Dermis blood vessel endothelial cell (primary cell): ENCODE measurements at regions not wholly inside any gene's neighbourhood (a gene's known extent, or its start where the extent isn't known, plus 50 kb on each side); places are given as distances from the start of the nearest gene placed in this dataset.

ENCODE experiments used
- DNase-seq: peaks from one replicate; pipeline ENCODE4 v3.0.0; 2010

GRCh38 chr6:133583907-133584427, 304.9 kb upstream of the TCF21 start:
- no peak for DNase-seq

GRCh38 chr6:133584823-133585222, 304.1 kb upstream of the TCF21 start:
- DNase-seq: no peak

GRCh38 chr6:133585978-133586377, 302.9 kb upstream of the TCF21 start:
- DNase-seq: no peak

DNA sequence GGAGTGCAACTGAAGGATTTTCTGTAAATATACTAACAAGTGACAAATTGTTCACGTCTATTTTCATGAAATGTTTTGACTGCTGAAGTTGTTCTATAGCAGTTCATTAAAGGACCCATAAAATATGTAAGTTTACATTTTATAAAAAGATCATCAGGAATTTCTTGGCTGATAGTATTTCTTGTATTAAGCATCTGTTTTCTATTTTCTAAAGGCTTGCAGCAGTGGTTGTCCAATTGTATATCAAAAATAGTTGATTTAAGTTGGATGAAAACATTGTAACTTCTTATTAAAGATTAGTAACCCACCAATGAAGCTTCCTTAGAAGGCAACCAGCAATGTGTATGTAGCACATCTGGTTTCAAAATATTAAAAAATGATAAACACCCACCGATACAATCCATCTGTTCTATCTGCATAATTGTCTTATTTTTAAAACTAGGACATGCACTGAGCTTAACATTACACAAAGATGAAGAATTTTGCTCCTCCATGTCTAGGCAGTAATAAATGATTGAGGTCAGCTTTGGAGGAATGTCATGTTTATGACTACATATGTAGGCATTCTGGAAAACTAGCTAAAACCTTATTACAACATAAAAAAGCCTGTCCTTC, 301.3 kb upstream of the TCF21 start:
- DNase-seq: no peak

- DNase-seq: no peak
Measured at GRCh38 chr6:133590196-133590595, 298.7 kb upstream of the TCF21 start.

GRCh38 chr6:133590814-133591213, 298.1 kb upstream of the TCF21 start:
- no peak for DNase-seq

DNA sequence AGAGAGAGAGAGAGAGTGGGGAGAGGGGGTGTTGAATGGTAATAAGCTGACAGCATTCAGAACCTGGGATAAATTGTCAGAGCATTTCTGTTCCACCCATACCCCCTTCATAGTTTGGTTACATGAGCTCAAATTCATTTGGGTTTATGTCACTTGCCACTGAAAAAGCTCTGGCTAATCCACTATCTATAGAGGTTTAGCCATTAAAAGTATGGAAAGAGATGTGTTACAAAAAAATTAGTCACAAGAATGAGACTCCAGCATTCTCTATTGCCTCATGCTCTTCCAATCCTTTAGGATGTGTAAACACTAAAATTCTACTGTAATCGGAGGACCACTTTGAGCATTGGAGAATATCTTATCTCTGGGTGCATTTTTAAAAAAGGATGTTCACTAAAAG, 297.6 kb upstream of the TCF21 start:
- DNase-seq: no peak

GRCh38 chr6:133594652-133595110, 294.2 kb upstream of the TCF21 start:
- no peak for DNase-seq

- no peak for DNase-seq
Measured at GRCh38 chr6:133595111-133595761, 293.7 kb upstream of the TCF21 start.

- no peak for DNase-seq
Measured at GRCh38 chr6:133606852-133607251, 282.1 kb upstream of the TCF21 start.

DNA sequence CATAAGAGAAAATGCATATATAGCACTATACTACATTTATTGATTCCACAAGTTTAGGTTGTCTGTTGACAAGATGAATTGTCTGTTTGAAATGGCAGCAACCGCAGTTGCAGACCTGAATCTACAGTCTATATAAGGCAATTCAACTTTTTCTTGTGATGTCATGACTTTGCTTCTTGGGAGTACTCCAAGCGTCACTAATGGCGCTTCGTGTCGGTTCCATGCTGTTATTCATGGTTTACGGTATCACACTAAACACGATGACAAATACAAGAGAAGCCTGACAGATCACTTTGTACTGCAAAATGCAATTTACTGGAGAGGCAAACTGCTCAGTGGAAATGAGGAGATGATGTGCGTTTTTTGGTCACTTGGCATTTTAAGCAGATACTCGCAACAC, 280.3 kb upstream of the TCF21 start:
- no peak for DNase-seq

GRCh38 chr6:133609415-133610226, 279.3 kb upstream of the TCF21 start:
- peak; percentile 36 for DNase-seq

- no peak for DNase-seq
Measured at GRCh38 chr6:133610227-133610840, 278.6 kb upstream of the TCF21 start.

DNA sequence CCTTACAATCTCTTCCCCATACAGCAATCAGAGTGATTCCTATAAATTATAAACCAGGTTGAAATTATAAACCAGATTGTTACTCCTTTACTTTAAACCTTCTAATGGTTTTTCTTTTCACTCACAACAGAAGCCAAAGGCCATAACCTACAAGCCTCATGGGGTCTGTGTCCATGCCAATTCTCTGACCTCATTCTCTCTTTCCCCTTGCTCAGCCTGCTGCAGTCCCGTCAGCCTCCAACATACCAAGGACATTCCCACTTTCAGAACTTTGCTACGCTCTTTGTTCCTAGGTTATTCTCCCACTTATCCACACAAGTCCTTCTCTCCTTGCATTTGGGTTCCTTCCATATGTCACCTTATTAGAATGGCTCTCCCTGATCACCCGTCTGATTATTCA, 277.9 kb upstream of the TCF21 start:
- DNase-seq: no peak

GRCh38 chr6:133612459-133612858, 276.5 kb upstream of the TCF21 start:
- DNase-seq: no peak

DNA sequence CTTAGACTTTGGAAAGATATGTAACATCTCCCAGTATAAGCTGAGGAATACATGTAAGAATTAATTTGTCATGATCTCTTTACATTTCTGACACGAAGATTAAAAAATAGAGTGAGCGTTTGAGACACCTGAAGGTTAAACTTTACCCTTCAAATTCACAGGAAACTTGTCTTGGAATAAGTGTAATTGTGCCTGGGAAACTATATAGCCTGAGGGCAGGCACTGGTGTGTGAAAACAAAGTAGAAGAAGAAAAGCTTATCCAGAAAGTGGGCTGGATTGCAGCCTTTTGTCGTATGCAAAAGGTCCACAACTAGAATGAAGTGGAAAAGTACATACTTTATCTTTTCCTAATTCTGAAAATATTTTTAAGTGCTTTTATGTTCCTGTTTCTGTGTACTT, 275.7 kb upstream of the TCF21 start:
- no peak for DNase-seq

DNA sequence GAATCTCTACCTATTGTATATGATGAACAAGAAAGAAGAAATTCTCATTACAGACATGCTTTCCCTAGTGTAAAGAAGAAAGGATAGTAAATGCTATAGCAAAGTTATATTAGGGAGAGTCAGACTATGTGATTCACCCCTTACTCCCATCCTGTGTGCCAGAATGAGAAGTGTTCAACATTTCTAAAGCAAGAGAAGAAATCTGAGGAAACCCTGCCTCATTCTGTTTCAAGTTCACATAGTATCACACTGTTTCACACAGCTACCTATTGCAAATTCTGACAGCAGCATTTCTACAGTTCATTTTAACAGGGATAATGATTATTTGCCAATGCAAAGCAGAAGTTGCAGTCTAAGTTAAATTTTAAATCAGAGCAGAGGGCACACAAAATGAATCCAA, 267.2 kb upstream of the TCF21 start:
- DNase-seq: no peak

DNA sequence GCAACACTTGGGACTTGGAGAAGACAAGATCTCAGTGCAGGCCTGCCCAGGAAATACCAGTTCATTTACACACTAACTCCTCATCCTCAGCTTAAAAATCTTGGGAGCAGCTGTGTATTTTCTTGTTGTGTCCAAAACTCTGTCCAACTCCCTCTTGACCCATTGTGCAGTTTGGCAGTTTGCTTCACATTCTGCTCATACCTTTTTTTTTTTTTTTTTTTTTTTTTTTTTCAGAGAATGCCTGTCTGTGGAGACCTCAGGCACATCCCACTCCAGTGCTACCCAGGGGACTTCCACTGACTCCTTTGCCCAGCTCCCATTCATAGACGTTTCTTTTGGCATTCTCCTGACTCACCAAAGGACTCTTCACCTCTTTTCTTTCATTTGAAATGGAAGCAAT, 265.8 kb upstream of the TCF21 start:
- DNase-seq: no peak

DNA sequence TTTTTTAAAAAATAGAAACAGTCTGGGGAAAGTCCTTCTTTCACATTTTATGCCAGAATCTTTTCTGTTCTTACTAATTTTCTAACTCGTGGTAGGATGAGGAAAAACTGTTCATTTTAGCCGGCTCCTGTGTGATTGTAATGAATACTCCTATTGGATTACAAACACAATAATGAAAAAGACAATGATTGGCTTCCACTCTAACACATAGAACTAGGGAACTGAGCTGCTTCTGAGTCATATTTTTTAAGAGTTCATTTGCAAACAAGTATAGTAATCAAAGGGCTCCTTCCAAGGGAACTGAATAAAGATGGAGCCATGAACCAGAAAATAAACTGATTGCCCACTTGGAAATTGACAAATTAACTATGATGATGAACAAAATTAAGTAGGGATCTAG, 265.3 kb upstream of the TCF21 start:
- no peak for DNase-seq

DNA sequence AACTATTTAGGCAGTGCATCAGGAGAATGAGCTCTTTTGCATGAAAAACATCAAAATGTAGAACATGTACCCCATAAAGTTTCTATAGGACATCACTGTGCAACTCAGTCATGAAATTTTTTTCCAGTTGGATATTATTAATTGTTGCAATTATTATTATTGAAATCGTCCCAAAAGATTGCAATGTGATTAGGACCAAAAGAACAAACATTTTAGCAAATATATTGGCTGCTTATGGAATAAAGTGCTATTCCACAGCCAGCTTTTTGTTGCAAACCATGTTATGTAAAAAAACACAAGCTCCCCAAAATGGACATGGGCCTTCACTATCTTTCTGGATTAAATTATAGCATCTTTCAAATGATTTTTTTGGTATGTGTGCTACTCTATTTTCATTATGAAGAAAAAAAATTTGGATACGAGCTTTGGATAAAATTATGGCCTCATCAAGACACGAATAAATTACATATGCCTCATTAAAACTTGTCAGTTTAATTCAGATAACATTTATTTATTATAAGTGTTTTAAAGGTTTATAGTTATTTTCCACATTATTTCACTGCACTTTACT, 262.7 kb upstream of the TCF21 start:
- DNase-seq: no peak

GRCh38 chr6:133629970-133630369, 258.9 kb upstream of the TCF21 start:
- no peak for DNase-seq

DNA sequence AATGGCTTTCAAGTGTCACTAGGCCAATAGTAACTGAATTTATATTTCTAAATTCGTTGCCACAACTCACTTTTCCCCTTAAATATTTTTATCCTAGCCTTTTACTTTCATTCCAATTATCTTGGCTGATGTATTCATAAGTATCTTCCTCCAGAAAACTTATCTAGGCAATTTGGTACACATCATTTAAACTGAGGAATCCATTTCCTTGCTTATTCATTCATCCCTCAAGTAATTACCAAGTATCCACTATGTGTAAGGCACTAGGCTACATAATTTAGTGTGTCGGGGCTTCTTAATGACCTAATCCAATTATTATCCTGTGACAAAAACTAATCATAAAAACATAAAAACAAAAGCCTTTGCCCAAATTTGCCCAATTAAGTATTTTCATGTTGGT, 258.3 kb upstream of the TCF21 start:
- no peak for DNase-seq

- no peak for DNase-seq
Measured at GRCh38 chr6:133631421-133631820, 257.5 kb upstream of the TCF21 start.
